Neuronal stem cell (in vitro differentiated cells): ENCODE measurements at regions not wholly inside any gene's neighbourhood (a gene's known extent, or its start where the extent isn't known, plus 50 kb on each side); places are given as distances from the start of the nearest gene placed in this dataset.

Experiments
- DNase-seq: peaks from one replicate; pipeline ENCODE4 v3.0.0-alpha.2; 2013; ENCODE audit warnings: low spot score
- H2AFZ ChIP-seq: one replicate; pipeline ENCODE4 v1.6.1; 2013; ENCODE audit warnings: mild to moderate bottlenecking, low read length, inconsistent platforms
- H2AK5ac ChIP-seq: 2 replicates; pipeline ENCODE4 v1.6.1; 2013; ENCODE audit warnings: low read depth, mild to moderate bottlenecking, inconsistent platforms, low read length, moderate library complexity, mixed read lengths
- H2BK120ac ChIP-seq: 2 replicates; pipeline ENCODE4 v1.6.1; 2013; ENCODE audit warnings: low read depth, mild to moderate bottlenecking, inconsistent platforms, low read length, moderate library complexity, mixed read lengths
- H2BK12ac ChIP-seq: one replicate; pipeline ENCODE4 v1.6.1; 2013; ENCODE audit warnings: low read length, inconsistent platforms
- H2BK15ac ChIP-seq: 2 replicates; pipeline ENCODE4 v1.6.1; 2013; ENCODE audit warnings: mild to moderate bottlenecking, low read length, inconsistent platforms, mixed read lengths
- H2BK5ac ChIP-seq: one replicate; pipeline ENCODE4 v1.6.1; 2013; ENCODE audit warnings: inconsistent platforms, mild to moderate bottlenecking, low read length, moderate library complexity
- H3K14ac ChIP-seq: one replicate; pipeline ENCODE4 v1.6.1; 2013; ENCODE audit warnings: low read length, inconsistent platforms
- H3K18ac ChIP-seq: 2 replicates; pipeline ENCODE4 v1.6.1; 2013; ENCODE audit warnings: low read length, inconsistent platforms
- H3K23ac ChIP-seq: 2 replicates; pipeline ENCODE4 v1.6.1; 2013; ENCODE audit warnings: low read depth, mild to moderate bottlenecking, mixed read lengths, low read length, inconsistent platforms; ENCODE audit not compliant: poor library complexity
- H3K27ac ChIP-seq: replicated peaks from 3 replicates; pipeline ENCODE4 v1.5.1; 2013; ENCODE audit warnings: low read length, inconsistent platforms
- H3K27me3 ChIP-seq, 3 experiments: 2 replicates each; pipeline ENCODE4 v1.6.1; 2013; ENCODE audit warnings: low read length in 3 of 3, mild to moderate bottlenecking in 2 of 3, inconsistent platforms in 1 of 3, low read depth in 1 of 3, mixed read lengths in 1 of 3, moderate library complexity in 1 of 3; ENCODE audit not compliant: control insufficient read depth in 3 of 3, insufficient read depth in 3 of 3
- H3K36me3 ChIP-seq, 2 donors: replicated peaks in 1 of 2; 2 replicates each; pipeline ENCODE4 v1.6.1; 2013; ENCODE audit warnings: low read length in 2 of 2; ENCODE audit not compliant: control insufficient read depth in 2 of 2, insufficient read depth in 2 of 2
- H3K4ac ChIP-seq: 2 replicates; pipeline ENCODE4 v1.6.1; 2013; ENCODE audit warnings: inconsistent platforms, mild to moderate bottlenecking, low read length, moderate library complexity
- H3K4me1 ChIP-seq, 2 donors: 1 replicate in 1 of 2; 2 replicates in 1 of 2; pipeline ENCODE4 v1.6.1; 2013; ENCODE audit warnings: low read length in 2 of 2, low read depth in 1 of 2; ENCODE audit not compliant: control insufficient read depth in 2 of 2, insufficient read depth in 1 of 2
- H3K4me2 ChIP-seq: one replicate; pipeline ENCODE4 v1.6.1; 2013; ENCODE audit warnings: mild to moderate bottlenecking, low read length, inconsistent platforms; ENCODE audit not compliant: insufficient read depth, poor library complexity, severe bottlenecking
- H3K4me3 ChIP-seq, 2 donors: 2 replicates each; pipeline ENCODE4 v1.5.1; 2013; ENCODE audit warnings: low read length in 2 of 2, mild to moderate bottlenecking in 2 of 2, inconsistent platforms in 1 of 2, moderate library complexity in 1 of 2
- H3K79me1 ChIP-seq: one replicate; pipeline ENCODE4 v1.6.1; 2013; ENCODE audit warnings: low read depth, mild to moderate bottlenecking, inconsistent platforms, low read length, moderate library complexity
- H3K9ac ChIP-seq: one replicate; pipeline ENCODE4 v1.6.1; 2013; ENCODE audit warnings: mild to moderate bottlenecking, low read depth, low read length, inconsistent platforms; ENCODE audit not compliant: poor library complexity
- H3K9me3 ChIP-seq, 2 donors: replicated peaks in 1 of 2; 2 replicates each; pipeline versions ENCODE3 to v1.6.1; 2013; ENCODE audit warnings: low read length in 2 of 2, mild to moderate bottlenecking in 2 of 2, inconsistent platforms in 1 of 2, low read depth in 1 of 2, mixed read lengths in 1 of 2, moderate library complexity in 1 of 2; ENCODE audit not compliant: control insufficient read depth in 2 of 2, insufficient read depth in 1 of 2
- H4K8ac ChIP-seq: one replicate; pipeline ENCODE4 v1.6.1; 2013; ENCODE audit warnings: low read depth, mild to moderate bottlenecking, inconsistent platforms, low read length, moderate library complexity
- H4K91ac ChIP-seq: one replicate; pipeline ENCODE4 v1.6.1; 2013; ENCODE audit warnings: low read length, low read depth, mild to moderate bottlenecking, inconsistent platforms; ENCODE audit not compliant: poor library complexity
- WGBS, 2 donors: extraction: QIAGEN DNeasy Blood & Tissue Kit; methylation state at CpG; one replicate each; pipeline ENCODE4 v1.1.7; 2013; ENCODE audit warnings: missing lambda C conversion rate in 2 of 2, mixed read lengths in 1 of 2; ENCODE audit not compliant: insufficient read length in 2 of 2, insufficient replicate concordance in 1 of 2; ENCODE audit errors: extremely low coverage in 2 of 2; 5-methylcytosine and 5-hydroxymethylcytosine counted together

DNA sequence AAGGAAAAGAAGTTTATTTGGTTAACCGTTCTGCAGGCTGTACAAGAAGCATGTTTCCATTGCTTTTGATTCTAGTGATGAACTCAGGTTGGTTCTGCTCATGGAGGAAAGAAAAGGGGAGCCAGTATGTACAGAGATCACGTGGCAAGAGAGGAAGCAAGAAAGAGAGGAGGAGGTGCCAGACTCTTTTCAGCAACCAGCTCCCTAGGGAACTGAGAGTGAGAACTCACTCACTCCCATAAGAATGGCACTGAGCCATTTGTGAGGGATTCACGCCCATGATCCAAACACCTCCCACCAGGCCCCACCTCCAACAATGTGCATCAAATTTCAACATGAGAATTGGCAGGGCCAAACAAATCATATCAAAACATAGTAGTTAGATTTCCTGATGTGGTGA, 649.1 kb downstream of the EPM2A start:
- Histone ChIP-seq H2BK15ac (no peak overlapping the region), H2BK5ac (no peak overlapping the region), H3K4me1 (peaks cover 3 to 4% of the 10 kb centered on the region in 2 donors), H4K8ac (no peak overlapping the region), H3K4me2 (no peak overlapping the region), H4K91ac (no peak overlapping the region), H3K9ac (no peak overlapping the region), H3K14ac (no peak overlapping the region), H2AFZ (peak overlapping the region; percentile 83), H3K4ac (no peak overlapping the region), H2BK120ac (no peak overlapping the region), H3K79me1 (no peaks in the 10 kb centered on the region), H3K23ac (no peak overlapping the region), H3K9me3 (no peaks in the 10 kb centered on the region), H2BK12ac (no peak overlapping the region), H3K4me3 (no peak overlapping the region), H3K18ac (no peak overlapping the region), H3K27me3 (no peaks in the 10 kb centered on the region), H2AK5ac (no peak overlapping the region), H3K27ac (no peak overlapping the region), H3K36me3 (no peaks in the 10 kb centered on the region)
- WGBS, 2 donors, result no CpG with 5 or more reads among the region's 3 CpGs
- DNase-seq, result no peak

- DNase-seq, result no peak
- Histone ChIP-seq H3K27me3 (no peaks in the 10 kb centered on the region), H2AK5ac (no peak overlapping the region), H2BK120ac (no peak overlapping the region), H2BK15ac (no peak overlapping the region), H3K4me3 (no peak overlapping the region), H3K36me3 (no peaks in the 10 kb centered on the region), H4K91ac (no peak overlapping the region), H3K9ac (no peak overlapping the region), H3K4me1 (peaks cover 3 to 4% of the 10 kb centered on the region in 2 donors), H3K4ac (no peak overlapping the region), H3K14ac (no peak overlapping the region), H2AFZ (peak overlapping the region; percentile 33), H3K18ac (no peak overlapping the region), H3K27ac (no peak overlapping the region), H3K23ac (no peak overlapping the region), H3K4me2 (no peak overlapping the region), H3K9me3 (no peaks in the 10 kb centered on the region), H2BK12ac (no peak overlapping the region), H2BK5ac (no peak overlapping the region), H4K8ac (no peak overlapping the region), H3K79me1 (no peaks in the 10 kb centered on the region)
- WGBS, 2 donors, result no CpG with 5 or more reads among the region's 3 CpGs
These were observed 648.3 kb downstream of the EPM2A start for GRCh38 chr6:145087034-145087433.

- Histone ChIP-seq H4K91ac (no peak overlapping the region), H3K23ac (no peak overlapping the region), H4K8ac (no peak overlapping the region), H3K9me3 (no peaks in the 10 kb centered on the region), H3K27me3 (no peaks in the 10 kb centered on the region), H3K27ac (no peak overlapping the region), H2BK5ac (no peak overlapping the region), H2BK15ac (no peak overlapping the region), H2AFZ (no peak overlapping the region), H2BK120ac (no peak overlapping the region), H3K9ac (no peak overlapping the region), H2BK12ac (no peak overlapping the region), H3K4me3 (no peak overlapping the region), H3K14ac (no peak overlapping the region), H3K36me3 (no peaks in the 10 kb centered on the region), H3K4me2 (no peak overlapping the region), H3K18ac (no peak overlapping the region), H3K79me1 (no peaks in the 10 kb centered on the region), H3K4ac (no peak overlapping the region), H3K4me1 (peaks cover 3 to 4% of the 10 kb centered on the region in 2 donors), H2AK5ac (no peak overlapping the region)
- no CpG with 5 or more reads among the region's 4 CpGs for WGBS, 2 donors
- no peak for DNase-seq
These were observed 644.3 kb downstream of the EPM2A start for GRCh38 chr6:145090801-145091585.

DNA sequence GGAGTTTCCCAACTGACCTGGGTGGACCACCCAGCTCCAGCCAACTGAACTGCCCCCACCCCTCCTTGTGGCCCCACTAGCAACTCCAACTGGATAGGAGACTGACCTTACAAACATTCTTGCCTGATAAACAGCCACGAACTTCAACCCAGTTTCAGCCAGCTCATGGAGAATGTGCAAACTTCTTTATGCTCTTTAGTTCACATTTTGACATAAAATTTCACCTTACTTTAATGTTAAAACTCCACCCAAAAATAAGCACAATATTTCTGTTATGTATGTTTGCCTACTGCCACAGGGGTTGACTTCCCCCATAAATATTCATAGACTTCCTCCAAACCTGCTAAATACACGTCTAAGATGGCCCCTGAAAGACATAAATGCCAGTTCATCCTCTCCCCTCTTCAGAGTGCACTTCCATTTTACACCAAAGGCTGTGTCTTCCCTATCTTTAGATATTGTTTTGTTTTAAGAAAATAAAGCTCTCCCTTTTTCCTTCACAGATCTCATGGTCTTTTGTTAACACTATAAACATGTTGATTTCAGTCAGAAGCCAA, 643.7 kb downstream of the EPM2A start:
- no peak overlapping the region for H3K18ac ChIP-seq
- no peaks in the 10 kb centered on the region for H3K36me3 ChIP-seq
- no peak overlapping the region for H3K9ac ChIP-seq
- no peak overlapping the region for H4K8ac ChIP-seq
- no peak overlapping the region for H3K14ac ChIP-seq
- no peak overlapping the region for H3K4me2 ChIP-seq
- no peak overlapping the region for H3K27ac ChIP-seq
- peaks cover 0 to 2% of the 10 kb centered on the region in 2 donors for H3K9me3 ChIP-seq
- no peak overlapping the region for H2BK5ac ChIP-seq
- no peaks in the 10 kb centered on the region for H3K79me1 ChIP-seq
- H2BK120ac ChIP-seq, result no peak overlapping the region
- no peak overlapping the region for H3K4ac ChIP-seq
- H2AK5ac ChIP-seq, result no peak overlapping the region
- no peaks in the 10 kb centered on the region for H3K27me3 ChIP-seq
- no peak overlapping the region for H2BK12ac ChIP-seq
- WGBS, 2 donors, result no CpG with 5 or more reads among the region's 2 CpGs
- H3K4me1 ChIP-seq, result no peaks in the 10 kb centered on the region
- no peak overlapping the region for H4K91ac ChIP-seq
- no peak for DNase-seq
- H2BK15ac ChIP-seq, result no peak overlapping the region
- H3K4me3 ChIP-seq, result no peak overlapping the region
- H3K23ac ChIP-seq, result no peak overlapping the region
- H2AFZ ChIP-seq, result no peak overlapping the region
